A549 (cell line): ENCODE measurements at regions not wholly inside any gene's neighbourhood (a gene's known extent, or its start where the extent isn't known, plus 50 kb on each side); places are given as distances from the start of the nearest gene placed in this dataset.

Source experiments
- ATAC-seq, 2 experiments: fragments of 200-7000 bp in 1 of 2; fragments of >200 bp in 1 of 2; cut with Nextera tagmentation in 1 of 2; cut with Tn5 transposase in 1 of 2; 3 replicates each; pipeline versions ENCODE4 v1.8.0 to v1.9.1; 2018 to 2020; ENCODE audit warnings: mild to moderate bottlenecking in 1 of 2, moderate library complexity in 1 of 2
- CTCF ChIA-PET: fragments of 300-600 bp; sonication (Branson Sonifier 250); formaldehyde crosslinking; extraction: SDS; loops from one replicate; lab custom pipeline; 2021; ENCODE audit warnings: antibody characterized with exemption, inconsistent platforms; lab: Yijun Ruan, JAX
- POLR2A ChIA-PET: fragments of 350-600 bp; formaldehyde crosslinking; extraction: SDS; loops from one replicate; lab custom pipeline; 2021; ENCODE audit warnings: antibody characterized with exemption, inconsistent platforms; lab: Yijun Ruan, JAX
- DNase-seq, 2 experiments: peaks; one replicate each; pipeline versions ENCODE4 v3.0.0 to v3.0.0-alpha.2; 2011 to 2016; ENCODE audit warnings: low read depth in 1 of 2, low spot score in 1 of 2
- FAIRE-seq: peaks from 2 replicates; lab custom pipeline; 2011; peaks lifted over from hg19 to GRCh38; lab: Jason Lieb, UNC
- H3K27ac ChIP-seq, 2 experiments: fragments of >200 bp; sonication (Bioruptor Twin); formaldehyde crosslinking; 3 replicates each; pipeline ENCODE4 v1.5.1; 2016 to 2017
- H3K4me1 ChIP-seq: fragments of >200 bp; sonication (Bioruptor Twin); formaldehyde crosslinking; 3 replicates; pipeline ENCODE4 v1.6.1; 2016
- H3K4me2 ChIP-seq: fragments of >200 bp; sonication (Bioruptor Twin); formaldehyde crosslinking; 3 replicates; pipeline ENCODE4 v1.6.1; 2016
- H3K4me3 ChIP-seq: fragments of >200 bp; sonication (Bioruptor Twin); formaldehyde crosslinking; 3 replicates; pipeline ENCODE4 v1.5.1; 2016
- H3K9me3 ChIP-seq: fragments of >200 bp; sonication (Bioruptor Twin); formaldehyde crosslinking; 3 replicates; pipeline ENCODE4 v1.6.1; 2016
- BCL3 ChIP-seq: fragments of >200 bp; sonication (Bioruptor Twin); formaldehyde crosslinking; IDR thresholded peaks from 3 replicates; pipeline ENCODE4 v1.6.1; 2016
- BHLHE40 ChIP-seq: IDR thresholded peaks from 2 replicates; pipeline ENCODE4 v1.6.1; 2012; ENCODE audit warnings: low read depth, low read length, inconsistent platforms
- CBX2 ChIP-seq: fragments of 200-600 bp; sonication (generic); IDR thresholded peaks from 2 replicates; pipeline ENCODE4 v1.6.1; 2016; ENCODE audit warnings: low read depth, mild to moderate bottlenecking, borderline replicate concordance
- CBX8 ChIP-seq: fragments of 200-600 bp; sonication (generic); IDR thresholded peaks from 2 replicates; pipeline ENCODE4 v1.6.1; 2016
- CHD4 ChIP-seq: fragments of 200-600 bp; sonication (generic); IDR thresholded peaks from 2 replicates; pipeline ENCODE4 v1.6.1; 2016; ENCODE audit warnings: antibody characterized with exemption, mild to moderate bottlenecking, borderline replicate concordance
- EHMT2 ChIP-seq: fragments of 200-600 bp; sonication (generic); IDR thresholded peaks from 2 replicates; pipeline ENCODE4 v1.6.1; 2016; ENCODE audit warnings: antibody characterized with exemption, low read depth, mild to moderate bottlenecking, moderate library complexity
- ELK1 ChIP-seq: fragments of 150-350 bp; IDR thresholded peaks from 2 replicates; pipeline ENCODE4 v1.6.1; 2014; ENCODE audit warnings: low read depth, mild to moderate bottlenecking, low read length
- EP300 ChIP-seq, 2 experiments: fragments of >200 bp; sonication (Bioruptor Twin); formaldehyde crosslinking; IDR thresholded peaks; 2 replicates in 1 of 2; 3 replicates in 1 of 2; pipeline ENCODE4 v1.6.1; 2016 to 2017
- HOXB13 ChIP-seq: fragments of 250-450 bp; sonication (Bioruptor Pico); IDR thresholded peaks from 2 replicates; pipeline ENCODE4 v1.5.0; 2020; ENCODE audit warnings: low read depth, mild to moderate bottlenecking, moderate library complexity
- JUN ChIP-seq, 2 experiments: fragments of >200 bp; sonication (Bioruptor Twin); formaldehyde crosslinking; IDR thresholded peaks; 2 replicates in 1 of 2; 3 replicates in 1 of 2; pipeline ENCODE4 v1.6.1; 2016 to 2017
- MAFK ChIP-seq: fragments of 450-650 bp; IDR thresholded peaks from 2 replicates; pipeline ENCODE4 v1.6.1; 2014; ENCODE audit not compliant: partially characterized antibody
- MAZ ChIP-seq: fragments of 150-350 bp; IDR thresholded peaks from 2 replicates; pipeline ENCODE4 v1.6.1; 2014; ENCODE audit warnings: antibody characterized with exemption, low read depth, low read length, borderline replicate concordance
- NFE2L2 ChIP-seq: fragments of 150-350 bp; conservative IDR thresholded peaks from 2 replicates; pipeline ENCODE4 v1.6.1; 2014; ENCODE audit warnings: low read length
- NPAS2 ChIP-seq: fragments of 250-450 bp; sonication (Bioruptor Pico); IDR thresholded peaks from 2 replicates; pipeline ENCODE4 v1.8.0; 2022; ENCODE audit warnings: mild to moderate bottlenecking, moderate library complexity, borderline replicate concordance
- POLR2AphosphoS2 ChIP-seq: conservative IDR thresholded peaks from 2 replicates; pipeline ENCODE4 v1.6.1; 2012; ENCODE audit warnings: low read length, improper control_type of control experiment, inconsistent platforms
- RARB ChIP-seq: fragments of 250-450 bp; sonication (Bioruptor Pico); IDR thresholded peaks from 2 replicates; pipeline ENCODE4 v1.8.0; 2021; ENCODE audit warnings: mild to moderate bottlenecking, moderate library complexity
- SMC3 ChIP-seq: fragments of >200 bp; sonication (Bioruptor Twin); formaldehyde crosslinking; IDR thresholded peaks from 3 replicates; pipeline ENCODE4 v1.6.1; 2018; ENCODE audit warnings: inconsistent platforms
- ZC3H11A ChIP-seq: fragments of 450-650 bp; IDR thresholded peaks from 2 replicates; pipeline ENCODE4 v1.6.1; 2014; ENCODE audit warnings: antibody characterized with exemption, mild to moderate bottlenecking
- WGBS: methylation state at CpG from one replicate; pipeline ENCODE4 v1.1.6; 2017; ENCODE audit errors: missing lambda C conversion rate; 5-methylcytosine and 5-hydroxymethylcytosine counted together
- TF ChIP-seq, protein P1 (sequence below): fragments of 250-450 bp; sonication (Bioruptor Pico); IDR thresholded peaks from 2 replicates; pipeline ENCODE4 v1.5.0; 2020; ENCODE audit warnings: low read depth, mild to moderate bottlenecking, moderate library complexity
- TF ChIP-seq, protein P2 (sequence below): IDR thresholded peaks from 2 replicates; pipeline ENCODE4 v1.6.1; 2012
- TF ChIP-seq, protein P3 (sequence below): fragments of 450-650 bp; IDR thresholded peaks from 2 replicates; pipeline ENCODE4 v1.6.1; 2014; ENCODE audit warnings: antibody characterized with exemption
- TF ChIP-seq, protein P4 (sequence below): IDR thresholded peaks from 2 replicates; pipeline ENCODE4 v1.6.1; 2012

DNA sequence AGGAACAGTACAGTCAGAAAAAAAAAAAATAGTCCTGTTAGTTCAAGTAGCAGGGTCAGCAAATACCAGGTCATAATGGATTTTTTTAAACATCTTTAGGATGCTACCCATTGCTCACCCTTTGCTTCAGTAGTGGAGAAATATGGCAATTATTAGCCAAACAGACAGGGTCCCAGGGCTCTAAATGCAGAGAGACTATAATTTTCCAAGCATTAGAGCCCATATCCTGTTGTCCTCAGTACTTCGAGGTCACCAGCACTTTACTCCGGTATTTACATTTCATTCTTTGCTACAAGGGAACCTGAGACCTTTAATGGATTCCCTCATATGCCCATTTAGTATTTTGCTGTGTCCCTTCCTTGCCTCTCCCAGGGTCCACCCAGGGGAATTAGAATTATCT lies 1562.9 kb upstream of the TENM3 start:
- H3K4me1 ChIP-seq: no peaks in the 10 kb centered on the region
- ChIA-PET POLR2A (no interaction called here), CTCF (interaction anchor here (1.4 to 2.2 kb wide), 2 partner anchors 16 to 148 kb away, joined by 3 to 10 read pairs; no protein-coding TSS in a partner anchor)
- no peak for ATAC-seq
- H3K27ac ChIP-seq: no peak overlapping the region
- no peak overlapping the region for H3K4me2 ChIP-seq
- DNase-seq: no peak
- no peaks in the 10 kb centered on the region for H3K9me3 ChIP-seq
- no peak for FAIRE-seq
- TF ChIP-seq BHLHE40: no peak
- TF ChIP-seq EP300 (IDR thresholded peaks at IDR 0.05): no peak
- TF ChIP-seq NFE2L2: no peak
- TF ChIP-seq JUN (IDR thresholded peaks at IDR 0.05): no peak
- H3K4me3 ChIP-seq: no peak overlapping the region
- 0% methylated on average over 2 of the region's 2 CpGs for WGBS

GRCh38 chr4:180682776-180683175 lies 1560.4 kb upstream of the TENM3 start:
- ATAC-seq (no peak), FAIRE-seq (no peak), DNase-seq (no peak)
- Histone ChIP-seq H3K4me2 (no peak overlapping the region), H3K4me1 (no peaks in the 10 kb centered on the region), H3K4me3 (no peak overlapping the region), H3K27ac (no peak overlapping the region), H3K9me3 (no peaks in the 10 kb centered on the region)
- TF ChIP-seq CBX2 (no peak), EHMT2 (no peak), SMC3 (no peak), MAFK (no peak), ELK1 (no peak), NPAS2 (no peak), CBX8 (no peak), POLR2AphosphoS2 (no peak), MAZ (no peak)
- TF ChIP-seq, protein P1, sequence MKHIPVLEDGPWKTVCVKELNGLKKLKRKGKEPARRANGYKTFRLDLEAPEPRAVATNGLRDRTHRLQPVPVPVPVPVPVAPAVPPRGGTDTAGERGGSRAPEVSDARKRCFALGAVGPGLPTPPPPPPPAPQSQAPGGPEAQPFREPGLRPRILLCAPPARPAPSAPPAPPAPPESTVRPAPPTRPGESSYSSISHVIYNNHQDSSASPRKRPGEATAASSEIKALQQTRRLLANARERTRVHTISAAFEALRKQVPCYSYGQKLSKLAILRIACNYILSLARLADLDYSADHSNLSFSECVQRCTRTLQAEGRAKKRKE (CRISPR knock-in tag): no peak
- ChIA-PET POLR2A (no interaction called here), CTCF (no interaction called here)
- WGBS: 1% methylated on average over 2 of the region's 2 CpGs

GRCh38 chr4:180683186-180683585 lies 1560.0 kb upstream of the TENM3 start:
- Histone ChIP-seq H3K9me3 (no peaks in the 10 kb centered on the region), H3K4me3 (no peak overlapping the region), H3K27ac (no peak overlapping the region), H3K4me2 (no peak overlapping the region), H3K4me1 (no peaks in the 10 kb centered on the region)
- FAIRE-seq (no peak), ATAC-seq (no peak), DNase-seq (no peak)
- POLR2A ChIA-PET: no interaction called here
- WGBS: 56% methylated on average over 5 of the region's 5 CpGs
- no peak for TF ChIP-seq HOXB13 (CRISPR knock-in tag)
- no peak for TF ChIP-seq ZC3H11A
- TF ChIP-seq CBX2: no peak
- no peak for TF ChIP-seq CHD4
- no peak for TF ChIP-seq BCL3
- TF ChIP-seq, protein P2, sequence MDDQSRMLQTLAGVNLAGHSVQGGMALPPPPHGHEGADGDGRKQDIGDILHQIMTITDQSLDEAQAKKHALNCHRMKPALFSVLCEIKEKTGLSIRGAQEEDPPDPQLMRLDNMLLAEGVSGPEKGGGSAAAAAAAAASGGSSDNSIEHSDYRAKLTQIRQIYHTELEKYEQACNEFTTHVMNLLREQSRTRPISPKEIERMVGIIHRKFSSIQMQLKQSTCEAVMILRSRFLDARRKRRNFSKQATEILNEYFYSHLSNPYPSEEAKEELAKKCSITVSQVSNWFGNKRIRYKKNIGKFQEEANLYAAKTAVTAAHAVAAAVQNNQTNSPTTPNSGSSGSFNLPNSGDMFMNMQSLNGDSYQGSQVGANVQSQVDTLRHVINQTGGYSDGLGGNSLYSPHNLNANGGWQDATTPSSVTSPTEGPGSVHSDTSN: no peak
- TF ChIP-seq, protein P3, sequence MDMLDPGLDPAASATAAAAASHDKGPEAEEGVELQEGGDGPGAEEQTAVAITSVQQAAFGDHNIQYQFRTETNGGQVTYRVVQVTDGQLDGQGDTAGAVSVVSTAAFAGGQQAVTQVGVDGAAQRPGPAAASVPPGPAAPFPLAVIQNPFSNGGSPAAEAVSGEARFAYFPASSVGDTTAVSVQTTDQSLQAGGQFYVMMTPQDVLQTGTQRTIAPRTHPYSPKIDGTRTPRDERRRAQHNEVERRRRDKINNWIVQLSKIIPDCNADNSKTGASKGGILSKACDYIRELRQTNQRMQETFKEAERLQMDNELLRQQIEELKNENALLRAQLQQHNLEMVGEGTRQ: no peak
- TF ChIP-seq RARB (CRISPR knock-in tag): no peak
- TF ChIP-seq SMC3: no peak
- no peak for TF ChIP-seq CBX8
- TF ChIP-seq, protein P4, sequence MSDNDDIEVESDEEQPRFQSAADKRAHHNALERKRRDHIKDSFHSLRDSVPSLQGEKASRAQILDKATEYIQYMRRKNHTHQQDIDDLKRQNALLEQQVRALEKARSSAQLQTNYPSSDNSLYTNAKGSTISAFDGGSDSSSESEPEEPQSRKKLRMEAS: no peak
- TF ChIP-seq BHLHE40: no peak
- CTCF ChIA-PET: no interaction called here
